Stromal cell of bone marrow (primary cell): ENCODE measurements at regions not wholly inside any gene's neighbourhood (a gene's known extent, or its start where the extent isn't known, plus 50 kb on each side); places are given as distances from the start of the nearest gene placed in this dataset.

Experiments
- DNase-seq: peaks from one replicate; pipeline ENCODE4 v3.0.0-alpha.2; 2012; ENCODE audit warnings: low read depth

- no peak for DNase-seq
Observed at GRCh38 chr15:93235269-93235668, 146.3 kb upstream of the RGMA start.

DNA sequence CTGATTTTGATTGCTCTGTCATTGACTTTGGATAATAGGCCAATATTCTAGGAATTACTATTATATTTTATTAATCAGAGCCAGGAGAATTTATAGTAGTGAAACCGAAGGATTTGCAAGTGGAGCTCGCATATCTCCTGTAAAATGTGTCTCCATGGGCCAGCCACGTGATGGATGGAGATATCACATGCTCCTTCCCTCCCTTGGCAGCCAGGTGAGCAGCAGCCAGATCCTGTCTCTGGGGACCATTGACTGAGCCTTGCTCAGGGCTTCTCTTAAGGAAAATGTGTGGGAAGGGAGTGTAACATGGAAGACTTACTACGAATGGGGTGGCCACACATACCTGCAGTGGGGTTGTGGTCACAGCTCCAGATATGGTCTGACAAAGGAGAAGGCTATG, 144.7 kb upstream of the RGMA start:
- DNase-seq: no peak

DNA sequence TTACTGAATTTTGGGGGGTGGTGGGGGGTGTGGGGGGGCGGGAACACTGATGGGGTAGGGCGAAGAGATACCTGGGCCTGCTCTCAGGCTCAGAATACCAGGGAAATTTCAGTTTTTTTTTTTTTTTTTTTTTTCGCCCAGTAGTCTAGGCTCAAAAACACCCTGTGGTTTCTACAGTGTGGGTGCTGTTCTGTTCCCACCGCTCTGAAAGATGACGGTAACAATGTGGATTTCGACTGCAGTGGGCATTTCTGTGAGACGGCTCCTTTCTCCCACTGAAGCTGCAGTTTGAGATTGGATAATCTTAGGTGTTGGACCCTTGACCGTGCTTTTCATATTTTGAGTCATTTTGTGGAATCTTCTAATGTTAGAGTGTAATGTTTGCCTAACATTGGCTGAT, 143.8 kb upstream of the RGMA start:
- DNase-seq: no peak

- no peak for DNase-seq
Observed at GRCh38 chr15:93231994-93232393, 143.0 kb upstream of the RGMA start.

- no peak for DNase-seq
Observed at GRCh38 chr15:93231261-93231925, 142.4 kb upstream of the RGMA start.

DNA sequence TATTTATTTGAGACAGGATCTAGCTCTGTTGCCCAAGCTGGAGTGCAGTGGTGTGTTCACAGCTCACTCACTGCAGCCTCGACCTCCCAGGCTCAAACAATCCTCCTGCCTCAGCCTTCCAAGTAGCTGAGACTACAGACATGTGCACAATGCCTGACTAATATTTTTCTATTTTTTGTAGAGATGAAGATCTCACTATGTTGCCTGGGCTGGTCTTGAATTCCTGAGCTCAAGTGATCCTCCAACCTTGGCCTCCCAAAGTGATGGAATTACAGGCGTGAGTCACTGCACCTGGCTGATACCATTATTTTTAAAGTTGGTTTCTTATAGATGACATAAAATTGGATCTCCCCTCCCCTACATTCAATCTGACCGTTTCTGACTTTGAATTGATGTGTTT, 139.5 kb upstream of the RGMA start:
- DNase-seq: no peak

GRCh38 chr15:93223803-93224202, 134.8 kb upstream of the RGMA start:
- DNase-seq: no peak

- DNase-seq: no peak
Observed at GRCh38 chr15:93221759-93222158, 132.7 kb upstream of the RGMA start.

- no peak for DNase-seq
Observed at GRCh38 chr15:93219859-93220420, 130.9 kb upstream of the RGMA start.

DNA sequence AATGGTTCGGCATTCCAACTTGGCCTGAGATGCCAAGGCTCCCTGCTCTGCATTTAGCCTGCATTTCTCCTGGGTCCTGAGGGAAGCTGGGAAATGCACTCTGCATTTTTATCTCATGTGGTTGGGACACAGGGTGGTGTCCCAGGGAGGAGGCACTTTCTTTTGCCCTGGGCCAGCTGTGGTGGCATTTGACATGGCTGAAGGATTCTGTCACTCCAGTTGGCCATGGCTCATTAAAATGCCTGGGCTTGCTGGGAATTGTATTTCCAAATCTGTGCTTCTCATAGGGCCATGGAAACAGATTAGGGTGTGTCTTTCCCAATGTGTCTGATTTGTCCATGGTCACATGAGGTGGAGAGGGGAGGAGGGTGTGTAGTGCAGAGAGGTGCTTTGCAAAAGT, 128.3 kb upstream of the RGMA start:
- DNase-seq: no peak

- DNase-seq: no peak
Observed at GRCh38 chr15:93214106-93214505, 125.1 kb upstream of the RGMA start.

DNA sequence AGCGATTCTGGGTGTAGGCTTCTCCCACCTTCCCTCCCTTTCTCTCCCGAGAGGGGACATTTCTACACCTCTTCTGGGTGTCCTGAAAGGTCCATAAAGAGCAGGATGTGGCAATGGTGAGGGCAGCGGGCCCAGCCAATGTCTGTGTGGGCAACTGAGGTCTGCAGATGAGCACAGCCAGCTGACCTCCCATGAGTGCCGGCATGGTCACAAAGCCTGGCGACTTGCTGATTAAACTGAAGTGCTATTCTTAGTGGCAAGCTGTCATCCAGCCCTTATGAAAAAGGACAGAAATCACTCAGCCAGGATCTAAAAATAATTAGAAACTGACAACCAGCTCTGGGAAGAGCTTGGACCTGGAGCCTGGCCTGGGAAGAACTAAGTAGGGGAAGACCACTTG, 124.3 kb upstream of the RGMA start:
- no peak for DNase-seq

DNA sequence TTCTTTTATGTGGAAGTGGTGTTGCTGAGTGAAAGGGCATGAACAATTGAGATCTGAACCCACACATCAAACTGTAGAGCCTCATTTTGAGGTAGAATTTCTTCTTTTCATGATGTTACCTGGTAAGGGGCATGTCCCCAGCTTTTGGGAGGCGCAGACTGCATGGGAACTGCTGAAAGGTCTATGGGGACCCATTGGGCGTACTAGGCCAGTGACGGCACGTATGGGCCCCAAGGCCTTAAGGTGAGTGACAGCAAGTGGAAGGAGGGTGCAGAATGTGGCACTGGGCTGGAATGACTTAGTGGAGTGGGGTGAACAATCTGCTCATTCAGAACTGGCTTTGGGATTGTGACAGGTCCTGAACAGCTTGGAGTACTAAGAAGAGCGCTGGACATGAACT, 123.6 kb upstream of the RGMA start:
- DNase-seq: no peak

DNA sequence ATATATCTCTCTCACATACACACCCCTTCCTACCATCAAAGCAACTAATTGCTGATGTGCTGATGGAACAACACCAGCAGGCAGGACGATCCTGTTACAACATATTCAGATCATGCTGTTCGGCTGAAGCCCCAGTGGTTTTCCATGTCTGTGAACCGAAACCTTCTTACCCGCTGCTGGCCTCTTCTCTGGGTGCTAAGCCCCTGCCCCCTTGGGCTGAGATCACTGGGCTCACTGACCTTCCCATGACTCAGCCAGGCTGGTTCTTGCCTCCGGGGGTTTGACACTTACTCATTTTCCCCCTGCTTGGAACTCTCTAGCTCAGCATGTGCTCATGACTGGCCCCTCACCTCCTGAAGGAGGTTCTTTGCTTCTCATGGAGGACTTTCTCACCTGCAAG, 122.0 kb upstream of the RGMA start:
- no peak for DNase-seq

DNA sequence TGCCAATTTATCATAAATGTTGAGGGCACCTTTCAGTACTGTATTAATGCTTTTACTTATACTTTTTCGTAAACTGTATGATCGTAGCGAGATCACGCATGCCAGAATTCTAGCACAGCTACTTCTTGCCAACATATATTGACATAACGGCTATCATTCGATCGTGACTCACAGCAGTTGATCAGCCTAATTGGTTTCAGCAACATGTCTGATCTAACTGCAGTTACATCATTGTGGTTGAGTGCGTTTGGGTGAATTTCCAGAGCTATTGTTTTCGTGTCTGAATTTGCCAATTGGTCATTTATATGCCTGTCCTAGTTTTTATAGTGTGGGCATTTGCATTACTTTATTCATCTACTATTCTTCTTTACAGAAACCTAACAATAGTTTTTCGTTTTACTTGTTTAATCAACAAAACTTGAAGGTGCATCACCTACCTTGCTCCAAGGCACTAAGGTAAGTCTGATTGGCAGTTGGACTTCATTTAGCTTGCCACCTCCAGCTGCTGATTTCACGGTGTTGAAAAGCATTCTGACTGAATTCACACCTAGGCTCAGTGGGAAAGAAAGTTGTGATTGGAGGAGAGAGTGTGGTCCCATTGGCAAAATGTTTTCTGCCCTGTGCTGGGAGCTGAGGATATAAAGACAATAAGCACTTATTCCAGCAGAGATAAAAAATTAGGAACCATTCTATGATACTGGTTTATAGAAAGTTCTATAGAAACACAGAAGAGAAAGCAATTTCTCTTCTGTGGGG, 120.9 kb upstream of the RGMA start:
- DNase-seq: no peak

DNA sequence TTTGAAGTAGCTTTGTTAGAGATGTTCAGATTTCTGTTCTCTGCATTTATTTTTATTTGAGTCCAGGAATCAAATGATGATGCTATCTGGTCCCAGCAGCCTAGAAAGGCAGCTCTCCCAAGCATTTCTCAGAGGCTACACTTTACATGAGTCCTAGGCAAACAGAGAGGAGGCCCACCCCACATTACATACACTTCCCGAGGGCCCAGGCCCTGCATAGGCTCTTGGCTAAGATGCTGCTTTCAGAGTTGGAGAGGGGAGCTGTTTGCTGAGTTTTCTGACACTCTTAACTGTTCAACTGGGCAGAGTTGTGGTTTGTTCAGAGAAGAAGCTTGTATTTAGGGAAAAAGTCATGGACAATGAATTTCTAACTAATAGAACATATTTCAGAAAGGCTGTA, 117.9 kb upstream of the RGMA start:
- DNase-seq: no peak

- DNase-seq: no peak
Observed at GRCh38 chr15:93205413-93205812, 116.4 kb upstream of the RGMA start.

- DNase-seq: no peak
Observed at GRCh38 chr15:93203036-93203435, 114.0 kb upstream of the RGMA start.

- DNase-seq: no peak
Observed at GRCh38 chr15:93202405-93202804, 113.4 kb upstream of the RGMA start.

DNA sequence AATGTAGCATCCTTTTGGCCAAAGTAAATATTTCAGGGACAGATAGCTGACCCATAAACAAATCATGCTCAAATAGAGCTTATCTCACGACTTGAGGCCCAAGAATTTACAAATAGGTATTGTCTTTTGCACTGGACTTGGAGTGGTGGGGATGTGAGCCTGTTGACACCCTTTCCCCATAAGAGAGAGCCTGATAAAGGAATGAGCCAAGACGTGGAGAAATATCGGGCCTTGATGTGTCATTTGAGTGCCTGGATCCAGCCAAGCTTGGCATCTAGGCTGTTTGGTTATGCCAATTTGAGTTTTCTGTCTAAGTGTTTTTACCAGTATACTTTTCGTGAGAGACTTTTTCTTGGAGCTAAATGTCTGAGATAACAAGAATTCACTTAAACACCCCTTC, 112.9 kb upstream of the RGMA start:
- no peak for DNase-seq

DNA sequence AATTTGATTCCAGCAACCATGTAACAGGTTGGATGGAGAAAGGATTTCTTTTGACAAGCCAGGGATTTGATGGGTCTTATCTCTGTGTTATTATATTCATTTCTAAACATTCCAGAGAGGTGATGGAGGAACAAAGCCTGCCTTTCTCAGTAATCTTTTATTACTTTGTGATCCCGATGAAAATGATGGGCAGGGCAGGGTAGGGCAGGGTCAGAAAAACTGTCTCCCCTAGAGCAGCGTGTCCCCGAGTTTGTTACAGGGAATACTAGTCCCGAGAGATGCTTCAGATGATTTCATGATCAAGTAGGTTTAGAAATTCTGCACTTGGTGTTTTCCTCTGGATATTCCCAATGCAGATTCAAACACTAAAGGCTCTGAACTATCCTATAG, 111.8 kb upstream of the RGMA start:
- no peak for DNase-seq

DNA sequence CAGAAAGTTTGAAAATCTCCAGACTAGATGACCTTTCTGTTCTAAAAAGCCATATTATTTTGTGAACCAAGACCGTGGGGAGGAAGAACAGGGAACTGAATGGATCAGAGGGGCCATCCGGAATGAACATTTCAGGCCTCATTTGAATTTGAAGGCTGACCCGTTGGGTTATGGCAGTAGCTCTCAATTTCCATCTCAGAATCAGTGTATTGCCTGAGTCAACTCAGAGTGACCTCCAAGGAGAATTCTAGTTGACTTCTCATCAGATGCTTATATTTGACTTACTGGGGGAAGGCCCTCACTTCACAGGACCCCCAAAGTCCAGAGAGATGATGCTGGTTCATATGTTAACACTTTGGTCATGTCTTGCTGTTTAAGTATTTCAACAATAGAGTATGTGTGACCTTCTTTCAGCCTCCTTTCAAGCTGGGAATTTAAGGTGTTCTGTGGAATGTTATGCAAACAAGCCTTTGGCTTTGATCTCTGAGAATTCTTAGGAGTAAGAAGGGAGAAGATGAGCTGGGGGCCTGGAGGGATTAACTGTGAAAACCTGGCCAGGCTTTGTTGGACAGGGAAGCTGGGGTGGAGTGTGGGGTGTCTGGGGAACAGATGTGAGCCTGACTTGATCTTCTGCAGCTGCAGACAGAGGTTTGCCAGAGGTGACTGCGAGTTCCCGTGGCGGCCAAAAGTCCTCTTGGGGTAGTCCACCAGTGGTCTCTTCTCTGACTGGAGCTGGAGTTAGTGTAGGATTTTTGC, 111.2 kb upstream of the RGMA start:
- DNase-seq: no peak

DNA sequence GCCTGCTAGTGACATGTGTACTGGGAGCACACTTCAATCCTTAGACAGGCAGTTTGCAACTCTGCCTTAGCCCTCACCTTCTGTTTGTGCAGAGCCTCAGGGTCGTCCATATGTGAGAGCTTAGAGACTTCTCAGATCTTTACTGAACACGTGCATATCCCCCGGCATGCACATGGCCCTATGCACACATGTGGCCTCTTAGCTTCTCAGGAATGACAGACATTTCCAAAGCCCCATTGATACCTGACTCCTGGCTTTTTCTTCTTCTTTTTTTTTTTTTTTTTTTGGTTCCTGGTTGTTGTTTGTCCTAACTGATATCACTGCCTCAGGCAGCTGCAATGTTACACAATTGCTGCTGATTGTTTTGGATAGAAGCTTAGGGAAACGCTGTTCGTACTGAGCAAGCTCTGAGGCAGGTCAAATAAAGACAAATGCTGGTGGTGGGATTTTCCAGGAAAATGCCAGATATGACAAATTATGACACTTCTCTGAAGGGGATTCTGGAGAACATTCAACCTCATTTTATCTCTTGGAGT, 107.2 kb upstream of the RGMA start:
- DNase-seq: no peak
